GM12864 (cell line): ENCODE measurements at regions not wholly inside any gene's neighbourhood (a gene's known extent, or its start where the extent isn't known, plus 50 kb on each side); places are given as distances from the start of the nearest gene placed in this dataset.

Experiments
- DNase-seq: peaks from one replicate; pipeline ENCODE4 v3.0.0-alpha.2; 2011; ENCODE audit warnings: low read depth
- H3K4me3 ChIP-seq: 2 replicates; pipeline ENCODE4 v1.5.1; 2011; ENCODE audit warnings: mild to moderate bottlenecking, low read depth, low read length, control low read depth
- TF ChIP-seq, protein P1 (sequence below): IDR thresholded peaks from 2 replicates; pipeline ENCODE4 v1.5.1; 2011; ENCODE audit warnings: low read depth, mild to moderate bottlenecking, moderate library complexity, low read length, control low read depth, inconsistent platforms; ENCODE audit errors: missing control alignments

DNA sequence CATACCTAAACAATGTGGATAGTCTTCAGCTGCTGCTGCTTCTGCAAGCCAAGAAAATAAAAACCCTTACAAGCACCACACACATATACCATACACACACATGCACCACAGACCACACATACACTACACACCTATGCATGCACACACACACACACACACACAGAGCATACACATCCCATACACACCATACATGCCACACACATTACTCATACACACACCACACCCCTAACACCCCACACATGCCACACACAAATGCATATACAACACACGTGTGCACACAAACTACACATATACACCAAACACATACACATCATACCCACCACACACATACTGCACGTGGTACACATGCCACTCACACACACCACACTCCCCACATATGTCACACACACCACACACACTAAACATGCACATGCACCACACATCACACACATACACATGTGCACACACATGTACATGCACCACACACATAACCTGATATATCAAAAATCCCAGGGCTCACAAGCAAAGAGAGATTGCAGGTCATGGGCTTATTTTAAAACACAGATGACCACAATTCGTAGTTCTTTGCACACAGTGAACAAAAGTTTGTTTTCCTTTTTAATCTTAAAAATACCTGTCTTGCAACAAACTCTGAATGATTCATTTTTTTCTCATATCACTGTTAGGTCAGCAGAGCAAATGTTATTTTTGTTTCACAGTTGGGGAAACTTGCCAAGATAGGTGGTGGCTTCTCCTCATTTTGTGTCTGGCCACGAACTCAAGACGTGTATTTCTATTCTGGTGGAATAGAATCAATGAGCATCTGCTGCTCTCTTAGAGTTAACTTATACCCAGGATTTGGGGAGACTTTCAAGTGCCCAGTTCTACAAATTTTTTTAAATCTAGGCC is 456.6 kb downstream of the FGF9 start:
- no peak overlapping the region for H3K4me3 ChIP-seq
- DNase-seq: no peak
- TF ChIP-seq, protein P1, sequence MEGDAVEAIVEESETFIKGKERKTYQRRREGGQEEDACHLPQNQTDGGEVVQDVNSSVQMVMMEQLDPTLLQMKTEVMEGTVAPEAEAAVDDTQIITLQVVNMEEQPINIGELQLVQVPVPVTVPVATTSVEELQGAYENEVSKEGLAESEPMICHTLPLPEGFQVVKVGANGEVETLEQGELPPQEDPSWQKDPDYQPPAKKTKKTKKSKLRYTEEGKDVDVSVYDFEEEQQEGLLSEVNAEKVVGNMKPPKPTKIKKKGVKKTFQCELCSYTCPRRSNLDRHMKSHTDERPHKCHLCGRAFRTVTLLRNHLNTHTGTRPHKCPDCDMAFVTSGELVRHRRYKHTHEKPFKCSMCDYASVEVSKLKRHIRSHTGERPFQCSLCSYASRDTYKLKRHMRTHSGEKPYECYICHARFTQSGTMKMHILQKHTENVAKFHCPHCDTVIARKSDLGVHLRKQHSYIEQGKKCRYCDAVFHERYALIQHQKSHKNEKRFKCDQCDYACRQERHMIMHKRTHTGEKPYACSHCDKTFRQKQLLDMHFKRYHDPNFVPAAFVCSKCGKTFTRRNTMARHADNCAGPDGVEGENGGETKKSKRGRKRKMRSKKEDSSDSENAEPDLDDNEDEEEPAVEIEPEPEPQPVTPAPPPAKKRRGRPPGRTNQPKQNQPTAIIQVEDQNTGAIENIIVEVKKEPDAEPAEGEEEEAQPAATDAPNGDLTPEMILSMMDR: no peak

GRCh38 chr13:22128441-22129408 is 457.9 kb downstream of the FGF9 start:
- TF ChIP-seq, protein P1: no peak
- no peak overlapping the region for H3K4me3 ChIP-seq
- DNase-seq: no peak

DNA sequence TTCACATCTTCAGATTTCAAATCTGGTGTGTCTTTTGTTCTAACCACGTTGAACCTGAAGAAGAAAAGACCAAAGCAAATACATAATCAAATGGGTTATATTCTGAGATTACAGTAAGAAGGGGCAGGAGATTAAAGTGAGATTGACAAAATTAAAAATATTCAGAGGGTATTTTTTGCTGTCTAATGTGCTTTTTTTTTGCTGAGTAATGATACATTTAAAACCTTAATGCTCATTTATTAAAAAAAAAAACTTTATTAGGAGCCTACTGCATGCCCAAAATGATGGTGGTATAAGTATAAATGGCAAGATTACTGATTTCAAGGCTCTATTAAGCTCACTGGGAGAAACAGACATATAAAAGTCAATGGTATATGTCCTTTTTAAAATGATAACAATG is 459.4 kb downstream of the FGF9 start:
- DNase-seq: no peak
- TF ChIP-seq, protein P1: no peak
- no peak overlapping the region for H3K4me3 ChIP-seq

DNA sequence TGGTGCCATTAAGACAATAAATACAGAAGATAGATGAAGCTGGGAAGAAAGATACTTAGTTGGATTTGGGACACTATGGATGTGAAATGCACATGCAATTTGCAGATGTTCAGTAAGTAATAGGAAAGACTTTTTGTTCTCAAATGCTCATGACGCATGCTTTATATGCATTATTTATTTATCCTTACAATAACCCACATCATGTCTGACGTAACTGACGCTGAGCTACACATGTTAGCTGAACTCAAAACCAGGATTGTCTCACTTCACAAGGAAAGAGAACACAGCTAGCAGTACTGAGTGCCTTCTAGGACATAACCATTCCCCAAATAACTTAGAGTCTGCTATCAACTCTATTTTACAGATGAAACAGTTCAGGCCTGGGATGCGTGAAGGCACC is 463.4 kb downstream of the FGF9 start:
- no peak for DNase-seq
- TF ChIP-seq, protein P1: no peak
- no peak overlapping the region for H3K4me3 ChIP-seq

GRCh38 chr13:22135446-22135845 is 464.6 kb downstream of the FGF9 start:
- TF ChIP-seq, protein P1: no peak
- H3K4me3 ChIP-seq: no peak overlapping the region
- DNase-seq: no peak

DNA sequence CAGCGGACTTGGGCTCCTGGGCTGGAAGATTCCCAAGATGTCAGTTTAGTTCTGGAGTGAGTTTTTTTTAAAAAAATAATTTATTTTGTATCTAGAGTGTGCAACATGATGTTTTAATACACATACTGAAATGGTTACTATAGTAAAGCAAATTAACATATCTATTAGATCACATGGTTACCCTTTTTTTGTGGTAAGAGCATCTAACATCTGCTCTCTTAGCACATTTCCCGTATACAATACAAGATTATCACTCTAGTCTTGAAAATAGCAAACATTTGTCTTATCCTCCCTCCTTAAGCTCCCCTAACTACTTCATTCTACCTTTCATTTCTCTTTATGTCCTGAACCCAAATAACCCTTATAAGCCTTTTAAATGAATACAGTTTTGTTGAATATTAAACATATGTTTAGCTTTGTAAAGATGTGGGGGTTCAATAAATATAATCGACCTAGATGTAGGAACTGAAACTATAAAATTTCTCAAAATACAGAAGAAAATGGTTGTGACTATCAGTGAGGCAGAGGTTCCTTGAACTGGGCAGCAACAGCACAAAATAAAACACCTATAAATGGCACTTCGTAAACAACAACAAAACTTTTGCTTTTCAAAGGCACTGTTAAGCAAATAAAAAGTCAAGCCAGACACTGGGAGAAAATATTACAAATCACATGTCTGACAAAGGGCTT is 466.6 kb downstream of the FGF9 start:
- H3K4me3 ChIP-seq: no peak overlapping the region
- no peak for DNase-seq
- TF ChIP-seq, protein P1: no peak
